Smooth muscle cell (in vitro differentiated cells): ENCODE measurements at regions not wholly inside any gene's neighbourhood (a gene's known extent, or its start where the extent isn't known, plus 50 kb on each side); places are given as distances from the start of the nearest gene placed in this dataset.

Experiments
- DNase-seq: peaks from one replicate; lab custom pipeline; 2025; ENCODE audit not compliant: unreplicated experiment; lab: John Stamatoyannopoulos, UW
- H2AFZ ChIP-seq: fragments of 200-600 bp; sonication (generic); 2 replicates; pipeline ENCODE4 v1.6.0; 2016; ENCODE audit warnings: antibody characterized with exemption, low read depth, mild to moderate bottlenecking
- H3F3A ChIP-seq: fragments of 200-600 bp; sonication (generic); 2 replicates; pipeline ENCODE4 v1.6.0; 2017; ENCODE audit warnings: antibody characterized with exemption, low read depth
- H3K27ac ChIP-seq: fragments of 200-600 bp; sonication (generic); 2 replicates; pipeline ENCODE4 v1.5.1; 2016; ENCODE audit warnings: low read depth, mild to moderate bottlenecking
- H3K27me3 ChIP-seq: fragments of 200-600 bp; sonication (generic); 2 replicates; pipeline ENCODE4 v1.6.1; 2016; ENCODE audit warnings: low read depth, mild to moderate bottlenecking
- H3K36me3 ChIP-seq: fragments of 200-600 bp; sonication (generic); 2 replicates; pipeline ENCODE4 v1.5.1; 2016; ENCODE audit warnings: low read depth
- H3K4me1 ChIP-seq: fragments of 200-600 bp; sonication (generic); 2 replicates; pipeline ENCODE4 v1.5.1; 2016; ENCODE audit warnings: low read depth
- H3K4me2 ChIP-seq: fragments of 200-600 bp; sonication (generic); 2 replicates; pipeline ENCODE4 v1.6.0; 2016; ENCODE audit warnings: mild to moderate bottlenecking
- H3K4me3 ChIP-seq: fragments of 200-600 bp; sonication (generic); 2 replicates; pipeline ENCODE4 v1.5.1; 2016; ENCODE audit warnings: mild to moderate bottlenecking
- H3K79me2 ChIP-seq: fragments of 200-600 bp; sonication (generic); 2 replicates; pipeline ENCODE4 v1.6.0; 2016; ENCODE audit warnings: low read depth, mild to moderate bottlenecking
- H3K9ac ChIP-seq: fragments of 200-600 bp; sonication (generic); 2 replicates; pipeline ENCODE4 v1.6.0; 2016; ENCODE audit warnings: low read depth
- H3K9me3 ChIP-seq: fragments of 200-600 bp; sonication (generic); replicated peaks from 2 replicates; pipeline ENCODE4 v1.5.1; 2016; ENCODE audit warnings: low read depth
- H4K20me1 ChIP-seq: fragments of 200-600 bp; sonication (generic); 2 replicates; pipeline ENCODE4 v1.6.0; 2016; ENCODE audit warnings: low read depth
- WGBS: methylation state at CpG from one replicate; pipeline ENCODE4 v1.1.7; 2016; ENCODE audit warnings: low lambda C conversion rate; 5-methylcytosine and 5-hydroxymethylcytosine counted together
- TF ChIP-seq, protein P1 (sequence below): fragments of 200-600 bp; sonication (generic); IDR thresholded peaks from 2 replicates; pipeline ENCODE4 v1.5.1; 2017; ENCODE audit warnings: borderline replicate concordance, mild to moderate bottlenecking, antibody characterized with exemption; ENCODE audit not compliant: insufficient read depth, poor library complexity, severe bottlenecking

DNA sequence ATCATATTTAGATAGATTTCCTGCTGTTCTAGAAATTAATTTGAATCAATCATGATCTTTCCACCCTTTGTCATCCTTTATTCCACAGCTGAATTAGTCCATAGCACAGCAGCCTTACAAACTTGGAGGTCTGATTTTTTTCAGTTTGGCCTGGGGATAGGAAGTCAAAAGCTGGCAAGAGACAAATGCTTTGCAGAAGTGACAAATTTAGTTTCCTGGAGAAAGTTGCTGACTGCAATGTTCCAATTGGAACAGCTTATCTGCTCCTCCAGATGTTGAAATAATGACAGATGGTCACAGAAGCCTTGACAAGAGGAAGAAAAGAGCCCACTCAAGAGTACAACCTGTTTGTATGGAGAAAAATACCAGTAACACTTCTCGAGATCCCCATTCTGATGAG lies 1276.1 kb upstream of the CDH8 start:
- Histone ChIP-seq H3K27ac (no peak overlapping the region), H3K4me2 (no peak overlapping the region), H3F3A (no peaks in the 10 kb centered on the region), H3K36me3 (no peaks in the 10 kb centered on the region), H3K9ac (no peak overlapping the region), H3K4me3 (no peak overlapping the region), H3K4me1 (no peaks in the 10 kb centered on the region), H3K27me3 (no peaks in the 10 kb centered on the region), H4K20me1 (no peaks in the 10 kb centered on the region), H3K79me2 (no peaks in the 10 kb centered on the region), H3K9me3 (no peaks in the 10 kb centered on the region), H2AFZ (no peak overlapping the region)
- 90% methylated on average over 1 of the region's 1 CpG for WGBS
- no peak for DNase-seq
- TF ChIP-seq, protein P1, sequence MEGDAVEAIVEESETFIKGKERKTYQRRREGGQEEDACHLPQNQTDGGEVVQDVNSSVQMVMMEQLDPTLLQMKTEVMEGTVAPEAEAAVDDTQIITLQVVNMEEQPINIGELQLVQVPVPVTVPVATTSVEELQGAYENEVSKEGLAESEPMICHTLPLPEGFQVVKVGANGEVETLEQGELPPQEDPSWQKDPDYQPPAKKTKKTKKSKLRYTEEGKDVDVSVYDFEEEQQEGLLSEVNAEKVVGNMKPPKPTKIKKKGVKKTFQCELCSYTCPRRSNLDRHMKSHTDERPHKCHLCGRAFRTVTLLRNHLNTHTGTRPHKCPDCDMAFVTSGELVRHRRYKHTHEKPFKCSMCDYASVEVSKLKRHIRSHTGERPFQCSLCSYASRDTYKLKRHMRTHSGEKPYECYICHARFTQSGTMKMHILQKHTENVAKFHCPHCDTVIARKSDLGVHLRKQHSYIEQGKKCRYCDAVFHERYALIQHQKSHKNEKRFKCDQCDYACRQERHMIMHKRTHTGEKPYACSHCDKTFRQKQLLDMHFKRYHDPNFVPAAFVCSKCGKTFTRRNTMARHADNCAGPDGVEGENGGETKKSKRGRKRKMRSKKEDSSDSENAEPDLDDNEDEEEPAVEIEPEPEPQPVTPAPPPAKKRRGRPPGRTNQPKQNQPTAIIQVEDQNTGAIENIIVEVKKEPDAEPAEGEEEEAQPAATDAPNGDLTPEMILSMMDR: no peak

DNA sequence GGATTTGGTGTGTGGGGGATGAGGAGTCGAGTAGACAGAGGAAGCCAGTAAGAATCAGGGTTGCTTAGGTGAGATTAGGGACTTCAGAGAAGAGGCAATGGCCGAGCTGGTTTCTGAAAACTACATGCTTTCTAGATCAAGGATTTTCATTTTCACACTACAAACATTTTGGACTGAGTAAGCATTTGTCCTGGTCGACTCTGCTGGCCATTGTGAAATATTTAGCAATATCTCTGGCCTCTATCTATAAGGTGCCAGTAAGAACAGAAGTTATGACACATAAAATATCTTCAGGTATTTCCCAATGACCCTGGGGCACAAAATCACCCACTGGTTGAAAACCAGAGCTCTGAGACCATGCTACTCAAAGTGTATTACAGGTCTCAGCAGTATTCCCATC lies 1275.1 kb upstream of the CDH8 start:
- Histone ChIP-seq H2AFZ (no peak overlapping the region), H3F3A (no peaks in the 10 kb centered on the region), H3K4me2 (no peak overlapping the region), H3K4me1 (no peaks in the 10 kb centered on the region), H3K36me3 (no peaks in the 10 kb centered on the region), H3K27ac (no peak overlapping the region), H3K79me2 (no peaks in the 10 kb centered on the region), H3K27me3 (no peaks in the 10 kb centered on the region), H3K4me3 (no peak overlapping the region), H3K9me3 (no peaks in the 10 kb centered on the region), H4K20me1 (no peaks in the 10 kb centered on the region), H3K9ac (no peak overlapping the region)
- TF ChIP-seq, protein P1: no peak
- 73% methylated on average over 3 of the region's 3 CpGs for WGBS
- DNase-seq: no peak

DNA sequence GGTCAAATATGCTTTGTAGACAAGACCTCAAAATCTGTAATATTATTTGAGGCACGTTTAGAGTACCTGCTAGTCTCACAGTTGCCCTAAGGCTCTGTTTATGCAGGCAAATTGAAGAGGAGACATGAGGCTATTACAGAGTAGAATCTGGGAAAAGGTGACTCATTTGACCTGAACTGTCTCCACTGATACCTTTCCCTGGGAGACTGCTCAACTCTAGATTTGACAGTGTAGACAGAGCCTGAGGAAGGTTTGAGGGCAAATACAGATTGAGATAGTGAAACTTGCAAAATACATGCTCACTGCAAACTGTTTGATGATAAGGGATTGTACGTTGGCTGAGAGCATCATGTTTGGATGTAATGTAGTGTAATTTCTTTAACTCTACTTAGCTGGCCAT lies 1266.6 kb upstream of the CDH8 start:
- Histone ChIP-seq H3K4me3 (no peak overlapping the region), H3K9ac (no peak overlapping the region), H4K20me1 (no peaks in the 10 kb centered on the region), H3K79me2 (no peaks in the 10 kb centered on the region), H3K9me3 (no peaks in the 10 kb centered on the region), H3K36me3 (no peaks in the 10 kb centered on the region), H3K27me3 (no peaks in the 10 kb centered on the region), H3F3A (no peaks in the 10 kb centered on the region), H3K27ac (no peak overlapping the region), H3K4me2 (no peak overlapping the region), H3K4me1 (no peaks in the 10 kb centered on the region), H2AFZ (no peak overlapping the region)
- TF ChIP-seq, protein P1: no peak
- DNase-seq: no peak
- WGBS: 54% methylated on average over 2 of the region's 2 CpGs

DNA sequence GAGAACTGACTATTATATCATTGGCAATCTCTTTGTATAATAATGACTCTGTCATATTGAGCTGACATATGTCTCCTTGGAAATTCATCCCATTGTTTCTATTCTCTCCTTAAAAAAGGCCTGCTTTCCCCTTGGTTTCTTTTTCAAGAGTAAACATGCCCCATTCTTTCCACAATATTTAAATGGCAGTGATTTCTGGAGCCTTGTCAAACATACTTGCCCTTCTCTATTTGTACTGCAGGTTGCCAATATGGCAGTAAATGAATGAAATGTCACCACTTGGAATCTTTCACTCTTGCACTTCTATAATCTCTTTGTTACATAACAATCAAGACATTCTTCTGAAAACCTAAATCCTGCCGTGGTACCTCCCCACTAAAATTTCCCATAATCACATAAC lies 1265.1 kb upstream of the CDH8 start:
- Histone ChIP-seq H3K4me1 (no peaks in the 10 kb centered on the region), H3K9me3 (no peaks in the 10 kb centered on the region), H3K4me3 (no peak overlapping the region), H2AFZ (no peak overlapping the region), H3K9ac (no peak overlapping the region), H3F3A (no peaks in the 10 kb centered on the region), H4K20me1 (no peaks in the 10 kb centered on the region), H3K27me3 (no peaks in the 10 kb centered on the region), H3K36me3 (no peaks in the 10 kb centered on the region), H3K27ac (no peak overlapping the region), H3K4me2 (no peak overlapping the region), H3K79me2 (no peaks in the 10 kb centered on the region)
- TF ChIP-seq, protein P1: no peak
- 79% methylated on average over 1 of the region's 1 CpG for WGBS
- DNase-seq: no peak
